GM21717 (cell line): ENCODE measurements at regions not wholly inside any gene's neighbourhood (a gene's known extent, or its start where the extent isn't known, plus 50 kb on each side); places are given as distances from the start of the nearest gene placed in this dataset.

ENCODE experiments used
- ATAC-seq: cut with Tn5 transposase; IDR thresholded peaks from one replicate; pipeline ENCODE4 v1.9.1; 2021; ENCODE audit warnings: mild to moderate bottlenecking, moderate library complexity; ENCODE audit not compliant: unreplicated experiment

- ATAC-seq: no peak
These were observed 163.7 kb downstream of the KLF12 start for GRCh38 chr13:73970421-73971055.

- ATAC-seq: peak; percentile 100
These were observed 166.6 kb downstream of the KLF12 start for GRCh38 chr13:73967397-73968165.

GRCh38 chr13:73966331-73966730, 167.9 kb downstream of the KLF12 start:
- ATAC-seq: no peak

- no peak for ATAC-seq
These were observed 171.9 kb downstream of the KLF12 start for GRCh38 chr13:73962284-73962683.

- ATAC-seq: no peak
These were observed 173.0 kb downstream of the KLF12 start for GRCh38 chr13:73961181-73961580.

- ATAC-seq: no peak
These were observed 173.7 kb downstream of the KLF12 start for GRCh38 chr13:73960474-73960873.

- ATAC-seq: no peak
These were observed 175.4 kb downstream of the KLF12 start for GRCh38 chr13:73958657-73959397.

GRCh38 chr13:73957889-73958288, 176.3 kb downstream of the KLF12 start:
- ATAC-seq: no peak

GRCh38 chr13:73956795-73957408, 177.3 kb downstream of the KLF12 start:
- no peak for ATAC-seq

GRCh38 chr13:73955977-73956500, 178.2 kb downstream of the KLF12 start:
- no peak for ATAC-seq

GRCh38 chr13:73954808-73955207, 179.4 kb downstream of the KLF12 start:
- ATAC-seq: peak; percentile 81

GRCh38 chr13:73952648-73953047, 181.6 kb downstream of the KLF12 start:
- no peak for ATAC-seq

- ATAC-seq: peak; percentile 52
These were observed 185.2 kb downstream of the KLF12 start for GRCh38 chr13:73948848-73949529.

- no peak for ATAC-seq
These were observed 188.3 kb downstream of the KLF12 start for GRCh38 chr13:73945871-73946270.

- ATAC-seq: no peak
These were observed 188.8 kb downstream of the KLF12 start for GRCh38 chr13:73945382-73945781.

GRCh38 chr13:73943965-73944233, 190.3 kb downstream of the KLF12 start:
- no peak for ATAC-seq

- ATAC-seq: peak; percentile 95
These were observed 190.9 kb downstream of the KLF12 start for GRCh38 chr13:73943137-73943964.

- ATAC-seq: no peak
These were observed 192.5 kb downstream of the KLF12 start for GRCh38 chr13:73941752-73942151.

GRCh38 chr13:73940098-73940497, 194.1 kb downstream of the KLF12 start:
- no peak for ATAC-seq

GRCh38 chr13:73939603-73940002, 194.6 kb downstream of the KLF12 start:
- ATAC-seq: no peak
